GM23248 (cell line): ENCODE measurements at regions not wholly inside any gene's neighbourhood (a gene's known extent, or its start where the extent isn't known, plus 50 kb on each side); places are given as distances from the start of the nearest gene placed in this dataset.

ENCODE experiments used
- EZH2 ChIP-seq: fragments of 200-600 bp; sonication (generic); IDR thresholded peaks from 2 replicates; pipeline ENCODE4 v1.6.1; 2018; ENCODE audit warnings: antibody characterized with exemption, mild to moderate bottlenecking; ENCODE audit not compliant: insufficient read depth, poor library complexity, severe bottlenecking
- EZH2phosphoT487 ChIP-seq: fragments of 200-600 bp; sonication (generic); IDR thresholded peaks from 2 replicates; pipeline ENCODE4 v1.6.1; 2018; ENCODE audit warnings: antibody characterized with exemption, moderate library complexity, mild to moderate bottlenecking, low read depth; ENCODE audit not compliant: insufficient read depth

GRCh38 chr12:70151993-70152392, 91.2 kb upstream of the CNOT2 start:
- TF ChIP-seq EZH2: no peak
- TF ChIP-seq EZH2phosphoT487: no peak
